Kidney (tissue), 13 donors: ENCODE measurements at regions not wholly inside any gene's neighbourhood (a gene's known extent, or its start where the extent isn't known, plus 50 kb on each side); places are given as distances from the start of the nearest gene placed in this dataset.

Source experiments
- DNase-seq, 5 donors: peaks; one replicate each; pipeline ENCODE4 v3.0.0-alpha.2; 2013 to 2020
- FAIRE-seq: peaks from 2 replicates; lab custom pipeline; 2012; peaks lifted over from hg19 to GRCh38; lab: Jason Lieb, UNC
- H3K27ac ChIP-seq, 2 donors: one replicate each; pipeline ENCODE4 v1.7.0; 2013; ENCODE audit warnings: low read depth in 2 of 2, low read length in 2 of 2, inconsistent platforms in 1 of 2
- H3K27me3 ChIP-seq: one replicate; pipeline ENCODE4 v1.7.1; 2013; ENCODE audit warnings: low read length, inconsistent platforms; ENCODE audit not compliant: control insufficient read depth, insufficient read depth
- H3K36me3 ChIP-seq, 3 donors: one replicate each; pipeline versions ENCODE4 v1.7.0 to v1.7.1; 2013; ENCODE audit warnings: low read length in 3 of 3, control low read depth in 1 of 3, inconsistent platforms in 1 of 3; ENCODE audit not compliant: insufficient read depth in 3 of 3, control insufficient read depth in 2 of 3
- H3K4me1 ChIP-seq, 3 donors: one replicate each; pipeline versions ENCODE4 v1.7.0 to v1.7.1; 2013; ENCODE audit warnings: low read length in 3 of 3, inconsistent platforms in 1 of 3, low read depth in 1 of 3; ENCODE audit not compliant: control insufficient read depth in 2 of 3, insufficient read depth in 2 of 3
- H3K4me3 ChIP-seq, 3 donors: one replicate each; pipeline versions ENCODE4 v1.7.0 to v1.8.1; 2013; ENCODE audit warnings: low read length in 3 of 3, control low read depth in 1 of 3, inconsistent platforms in 1 of 3
- H3K9ac ChIP-seq, 3 donors: one replicate each; pipeline versions ENCODE4 v1.7.0 to v1.7.1; 2013; ENCODE audit warnings: low read length in 3 of 3, control low read depth in 1 of 3, inconsistent platforms in 1 of 3
- H3K9me3 ChIP-seq, 3 donors: one replicate each; pipeline versions ENCODE4 v1.7.0 to v1.7.1; 2013; ENCODE audit warnings: low read length in 3 of 3, control low read depth in 1 of 3, inconsistent platforms in 1 of 3; ENCODE audit not compliant: control insufficient read depth in 2 of 3, insufficient read depth in 1 of 3
- CTCF ChIP-seq: IDR thresholded peaks from 3 replicates; pipeline ENCODE4 v1.5.1; 2012; ENCODE audit warnings: mild to moderate bottlenecking, moderate library complexity, borderline replicate concordance; ENCODE audit not compliant: insufficient read depth; ENCODE audit errors: extremely low read depth
- intact Hi-C: fragments of 100-400 bp; cut with DNase I; formaldehyde crosslinking; loops from one replicate; pipeline ENCODE4 v1.11.1; 2022
- donor health status: control.
- donor health status: control.
- donor health status: control.
- donor health status: control.
- donor health status: control.
- donor health status: DM: yes; HTN: yes; CAD: no.
- donor health status: Normal renal cell carcinoma (clear cell type).

DNA sequence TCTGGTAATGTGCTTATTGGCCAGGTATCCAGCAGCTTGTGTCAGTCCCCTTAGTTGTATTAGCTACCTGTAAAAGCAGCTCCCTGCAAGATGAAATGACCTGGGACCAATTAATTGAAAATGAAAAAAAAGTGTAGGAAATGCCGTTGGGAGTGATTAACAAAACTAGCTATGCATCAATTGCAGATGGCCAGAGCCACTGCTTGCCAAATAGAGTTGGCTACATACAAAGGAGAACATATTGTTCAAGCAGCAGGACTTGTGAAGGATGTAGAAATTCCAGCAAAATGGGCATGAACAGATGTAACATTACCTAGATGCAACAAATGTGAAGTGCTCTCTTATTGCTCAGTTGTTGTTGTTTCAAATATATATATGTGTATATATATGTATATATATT is 300.5 kb downstream of the PCDH17 start:
- no peaks in the 10 kb centered on the region for H3K4me1 ChIP-seq
- no peaks in the 10 kb centered on the region for H3K36me3 ChIP-seq
- no peak for TF ChIP-seq CTCF
- H3K27ac ChIP-seq = no peak overlapping the region
- intact Hi-C loops = no loop called here
- H3K4me3 ChIP-seq = no peak overlapping the region
- H3K9ac ChIP-seq = no peak overlapping the region
- H3K9me3 ChIP-seq = no peaks in the 10 kb centered on the region
- FAIRE-seq = no peak
- no peak for DNase-seq
- no peaks in the 10 kb centered on the region for H3K27me3 ChIP-seq

- no peak overlapping the region for H3K27ac ChIP-seq
- no peaks in the 10 kb centered on the region for H3K36me3 ChIP-seq
- H3K9ac ChIP-seq = no peak overlapping the region
- no peak overlapping the region for H3K4me3 ChIP-seq
- no peaks in the 10 kb centered on the region for H3K4me1 ChIP-seq
- TF ChIP-seq CTCF = no peak
- no peaks in the 10 kb centered on the region for H3K27me3 ChIP-seq
- DNase-seq (no peak), FAIRE-seq (no peak)
- H3K9me3 ChIP-seq = no peaks in the 10 kb centered on the region
- intact Hi-C loops = no loop called here
Measured at GRCh38 chr13:57933606-57934005, 302.1 kb downstream of the PCDH17 start.

DNA sequence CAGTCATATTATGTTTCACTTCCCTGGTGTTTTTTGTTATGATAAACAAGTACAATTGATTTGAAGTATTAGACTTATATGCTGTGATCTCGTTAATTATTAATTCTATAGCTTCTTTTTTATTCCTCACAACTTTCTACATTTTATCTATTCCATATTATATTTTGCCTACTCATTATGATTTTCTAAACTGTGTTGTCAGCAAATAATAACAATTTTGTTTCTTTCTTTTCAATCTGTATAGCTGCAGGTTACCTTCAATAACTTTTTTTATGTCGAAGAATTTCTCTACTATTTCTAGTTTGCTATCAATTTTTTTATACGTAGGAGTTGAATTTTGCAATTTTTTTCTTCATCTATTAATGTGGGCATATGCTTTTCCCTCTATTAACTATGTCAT is 304.4 kb downstream of the PCDH17 start:
- Histone ChIP-seq H3K27ac (no peak overlapping the region), H3K27me3 (no peaks in the 10 kb centered on the region), H3K4me3 (no peak overlapping the region), H3K9me3 (no peaks in the 10 kb centered on the region), H3K9ac (no peak overlapping the region), H3K36me3 (no peaks in the 10 kb centered on the region), H3K4me1 (no peaks in the 10 kb centered on the region)
- DNase-seq = no peak
- intact Hi-C loops = no loop called here
- no peak for TF ChIP-seq CTCF
- FAIRE-seq = no peak

GRCh38 chr13:57946361-57946760 is 314.8 kb downstream of the PCDH17 start:
- no peak for FAIRE-seq
- Histone ChIP-seq H3K9me3 (no peaks in the 10 kb centered on the region), H3K9ac (no peak overlapping the region), H3K36me3 (no peaks in the 10 kb centered on the region), H3K27ac (no peak overlapping the region), H3K27me3 (no peaks in the 10 kb centered on the region), H3K4me3 (no peak overlapping the region), H3K4me1 (no peaks in the 10 kb centered on the region)
- intact Hi-C loops = no loop called here
- no peak for DNase-seq
- no peak for TF ChIP-seq CTCF
